ENCODE measurements at regions not wholly inside any gene's neighbourhood (a gene's known extent, or its start where the extent isn't known, plus 50 kb on each side); places are given as distances from the start of the nearest gene placed in this dataset.

DNA sequence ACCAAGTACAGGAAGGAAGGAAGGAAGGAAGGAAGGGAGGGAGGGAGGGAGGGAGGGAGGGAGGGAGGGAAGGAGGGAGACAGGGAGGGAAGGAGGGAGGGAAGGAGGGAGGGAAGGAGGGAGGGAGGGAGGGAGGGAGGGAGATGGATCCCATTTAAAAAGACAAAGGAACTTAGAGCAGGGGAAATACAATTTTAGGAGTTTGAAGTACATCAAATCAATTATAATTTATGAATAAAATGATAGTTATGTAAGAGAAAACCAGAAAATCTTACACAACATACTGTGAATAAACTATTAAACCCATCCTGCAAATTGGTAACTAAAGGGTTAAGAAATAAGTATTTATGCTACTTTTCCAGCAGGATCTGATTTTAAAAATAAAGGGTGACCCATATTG lies 475.9 kb downstream of the HDGFL1 start:
- no peak overlapping the region for H3K4me3 ChIP-seq
- ATAC-seq (no peak), DNase-seq (no peak)
- TF ChIP-seq, protein P1, sequence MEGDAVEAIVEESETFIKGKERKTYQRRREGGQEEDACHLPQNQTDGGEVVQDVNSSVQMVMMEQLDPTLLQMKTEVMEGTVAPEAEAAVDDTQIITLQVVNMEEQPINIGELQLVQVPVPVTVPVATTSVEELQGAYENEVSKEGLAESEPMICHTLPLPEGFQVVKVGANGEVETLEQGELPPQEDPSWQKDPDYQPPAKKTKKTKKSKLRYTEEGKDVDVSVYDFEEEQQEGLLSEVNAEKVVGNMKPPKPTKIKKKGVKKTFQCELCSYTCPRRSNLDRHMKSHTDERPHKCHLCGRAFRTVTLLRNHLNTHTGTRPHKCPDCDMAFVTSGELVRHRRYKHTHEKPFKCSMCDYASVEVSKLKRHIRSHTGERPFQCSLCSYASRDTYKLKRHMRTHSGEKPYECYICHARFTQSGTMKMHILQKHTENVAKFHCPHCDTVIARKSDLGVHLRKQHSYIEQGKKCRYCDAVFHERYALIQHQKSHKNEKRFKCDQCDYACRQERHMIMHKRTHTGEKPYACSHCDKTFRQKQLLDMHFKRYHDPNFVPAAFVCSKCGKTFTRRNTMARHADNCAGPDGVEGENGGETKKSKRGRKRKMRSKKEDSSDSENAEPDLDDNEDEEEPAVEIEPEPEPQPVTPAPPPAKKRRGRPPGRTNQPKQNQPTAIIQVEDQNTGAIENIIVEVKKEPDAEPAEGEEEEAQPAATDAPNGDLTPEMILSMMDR (IDR thresholded peaks at IDR 0.05), result no peak
- H3K9me3 ChIP-seq, result peaks cover 0 to 13% (median 0%) of the 10 kb centered on the region in 11 donors
- intact Hi-C loops (cut with DNase I), result no loop called here
- H3K4me1 ChIP-seq, result no peaks in the 10 kb centered on the region
- H3K27ac ChIP-seq, result no peak overlapping the region
- no peaks in the 10 kb centered on the region for H3K27me3 ChIP-seq
- no peaks in the 10 kb centered on the region for H3K36me3 ChIP-seq

DNA sequence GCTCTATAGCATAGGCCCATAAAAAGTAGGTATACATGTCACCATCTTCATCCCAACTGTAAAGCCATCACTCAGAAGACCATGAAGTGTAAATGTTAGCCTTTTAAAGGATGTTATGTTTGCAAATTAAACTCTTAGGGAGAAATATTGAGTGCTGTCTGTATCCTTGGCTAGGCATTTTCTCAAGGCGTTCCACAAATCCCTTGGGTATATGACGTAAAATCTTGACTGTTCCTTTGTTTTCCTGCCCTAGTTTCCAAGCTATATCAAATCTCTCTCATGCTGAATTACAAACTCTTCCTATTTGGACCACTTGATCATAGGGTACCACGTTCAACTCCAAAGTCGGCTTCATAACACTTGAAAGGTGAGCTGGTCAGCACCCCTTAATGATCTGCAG lies 486.2 kb downstream of the HDGFL1 start:
- TF ChIP-seq, protein P1 (IDR thresholded peaks at IDR 0.05), result no peak
- Histone ChIP-seq H3K4me3 (no peak overlapping the region), H3K4me1 (peaks cover 0 to 4% (median 0%) of the 10 kb centered on the region in 9 donors), H3K27ac (no peak overlapping the region), H3K27me3 (no peaks in the 10 kb centered on the region), H3K36me3 (no peaks in the 10 kb centered on the region), H3K9me3 (peaks cover 0 to 36% (median 0%) of the 10 kb centered on the region in 11 donors)
- intact Hi-C loops (cut with DNase I), result no loop called here
- ATAC-seq (no peak), DNase-seq (no peak)
- WGBS, 2 donors, result 63 to 69% methylated on average over 4 of the region's 4 CpGs

DNA sequence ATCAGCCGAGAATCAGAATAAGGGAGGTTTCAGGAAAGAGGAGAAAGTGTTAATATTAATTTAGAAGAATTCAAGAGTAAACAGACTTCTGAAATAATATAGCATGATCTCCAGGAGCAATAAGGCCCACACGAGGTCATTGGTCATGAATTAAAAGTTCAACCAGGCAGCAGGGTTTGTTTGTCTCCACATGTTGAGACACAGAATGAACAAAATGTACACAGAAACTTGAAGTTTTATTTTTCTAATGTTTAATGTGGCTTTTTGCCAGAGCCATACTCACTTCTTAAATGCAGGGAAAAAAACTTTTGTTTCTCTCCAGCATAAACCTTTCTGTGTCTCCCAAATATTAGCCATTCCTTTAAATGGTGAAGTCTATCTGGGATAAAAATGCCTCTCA lies 504.5 kb downstream of the HDGFL1 start:
- ATAC-seq, result no peak
- H3K36me3 ChIP-seq, result no peaks in the 10 kb centered on the region
- TF ChIP-seq, protein P1 (IDR thresholded peaks at IDR 0.05), result no peak
- WGBS, 2 donors, result 74 to 77% methylated on average over 2 of the region's 2 CpGs
- intact Hi-C loops (cut with DNase I), result no loop called here
- H3K4me1 ChIP-seq, result no peaks in the 10 kb centered on the region
- no peak overlapping the region for H3K27ac ChIP-seq
- DNase-seq, result no peak
- H3K27me3 ChIP-seq, result no peaks in the 10 kb centered on the region
- peaks cover 0 to 27% (median 6%) of the 10 kb centered on the region in 11 donors for H3K9me3 ChIP-seq
- H3K4me3 ChIP-seq, result no peak overlapping the region

DNA sequence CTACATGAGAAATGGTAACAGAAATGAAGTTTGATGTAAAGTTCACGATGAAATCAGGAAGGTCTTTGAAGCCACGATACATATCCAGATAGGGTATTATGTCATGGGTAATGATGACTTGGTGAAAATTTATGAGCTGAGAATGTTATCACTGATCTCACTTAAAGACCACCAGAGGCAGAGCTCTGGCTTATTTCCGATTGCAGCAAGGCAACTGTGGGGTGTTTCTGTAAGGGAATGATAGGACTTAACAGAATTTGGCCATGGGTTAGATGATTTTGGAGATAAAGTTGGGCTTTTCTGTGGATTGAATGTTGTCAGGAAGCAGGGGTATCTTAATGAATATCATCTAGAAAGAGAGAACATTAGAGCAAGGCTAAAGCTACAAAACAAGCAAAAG lies 508.4 kb downstream of the HDGFL1 start:
- no peak overlapping the region for H3K27ac ChIP-seq
- TF ChIP-seq, protein P1 (IDR thresholded peaks at IDR 0.05), result no peak
- H3K36me3 ChIP-seq, result no peaks in the 10 kb centered on the region
- H3K4me1 ChIP-seq, result peaks cover 0 to 6% (median 0%) of the 10 kb centered on the region in 9 donors
- H3K4me3 ChIP-seq, result no peak overlapping the region
- peaks cover 0 to 19% (median 4%) of the 10 kb centered on the region in 11 donors for H3K9me3 ChIP-seq
- H3K27me3 ChIP-seq, result no peaks in the 10 kb centered on the region
- ATAC-seq, result no peak
- intact Hi-C loops (cut with DNase I), result no loop called here
- 87% methylated on average over 3 of the region's 3 CpGs for WGBS, 2 donors
- DNase-seq, result no peak
